ENCODE measurements at regions not wholly inside any gene's neighbourhood (a gene's known extent, or its start where the extent isn't known, plus 50 kb on each side); places are given as distances from the start of the nearest gene placed in this dataset.

GRCh38 chr2:107633580-107634147 is 193.0 kb upstream of the RGPD4 start:
- H3K4me1 ChIP-seq (ENCODE audit: insufficient read depth, low read length): no peaks in the 10 kb centered on the region
- TF ChIP-seq CTCF (conservative IDR thresholded peaks at IDR 0.05): no peak
- no peak overlapping the region for H3K27ac ChIP-seq (ENCODE audit: insufficient read length, low read depth, low read length)
- H3T11ph ChIP-seq (ENCODE audit: low read length): no peak overlapping the region
- no peak overlapping the region for H3K4me3 Mint-ChIP-seq
- H2BK12ac ChIP-seq (ENCODE audit: insufficient read length, low read depth, low read length): no peak overlapping the region
- no peak overlapping the region for H3K4me2 ChIP-seq (ENCODE audit: insufficient read depth, insufficient read length, low read length)
- no peak overlapping the region for H4K91ac ChIP-seq (ENCODE audit: insufficient read length, low read depth, low read length)
- DNase-seq: no peak
- H3K23me2 ChIP-seq (ENCODE audit: insufficient read length, low read depth, low read length, poor library complexity, severe bottlenecking): no peaks in the 10 kb centered on the region
- H4K8ac ChIP-seq (replicated peaks; ENCODE audit: insufficient read length, low read depth, low read length): no peak overlapping the region
- no peak overlapping the region for H3K4ac ChIP-seq (ENCODE audit: low read depth, low read length)
- H3K36me3 Mint-ChIP-seq (ENCODE audit: insufficient read depth in 1 of 3, low read depth in 3 of 3): peaks cover 5 to 21% (median 19%) of the 10 kb centered on the region in 3 experiments; a peak in 6 of 7 replicates
- no CpG with 5 or more reads among the region's 3 CpGs for WGBS (ENCODE audit: extremely low coverage, insufficient read length, low lambda C conversion rate)
- H3K4me1 Mint-ChIP-seq: no peaks in the 10 kb centered on the region
- H2AK5ac ChIP-seq (ENCODE audit: insufficient read length, low read length): no peak overlapping the region
- H2BK20ac ChIP-seq (ENCODE audit: low read depth, low read length, poor library complexity, severe bottlenecking): no peak overlapping the region
- no peak overlapping the region for H3K14ac ChIP-seq (ENCODE audit: insufficient read depth, low read length)
- H2AFZ ChIP-seq (ENCODE audit: low read length): no peak overlapping the region
- no peaks in the 10 kb centered on the region for H4K20me1 ChIP-seq (ENCODE audit: control insufficient read depth, insufficient read depth, insufficient read length)
- H2BK15ac ChIP-seq (ENCODE audit: low read depth, low read length): no peak overlapping the region
- no peaks in the 10 kb centered on the region for H3K9me3 ChIP-seq (ENCODE audit: control insufficient read depth, low read depth, low read length)
- no peaks in the 10 kb centered on the region for H3K79me2 ChIP-seq (ENCODE audit: insufficient read depth, low read length)
- no peaks in the 10 kb centered on the region for H3K27me3 ChIP-seq (ENCODE audit: insufficient read depth, low read length)
- H3K27me3 Mint-ChIP-seq (ENCODE audit: low read depth): no peaks in the 10 kb centered on the region
- H3K23ac ChIP-seq (ENCODE audit: insufficient read length, low read depth, low read length): no peak overlapping the region
- no peak overlapping the region for H2BK120ac ChIP-seq (ENCODE audit: low read depth, low read length, poor library complexity, severe bottlenecking)
- no peak overlapping the region for H3K9ac ChIP-seq (ENCODE audit: extremely low read depth, insufficient read length, low read length)
- no peak overlapping the region for H2BK5ac ChIP-seq (ENCODE audit: insufficient read length, low read length)
- peaks cover 31 to 38% of the 10 kb centered on the region in 2 experiments for H3K9me3 Mint-ChIP-seq
- no peak overlapping the region for H3K56ac ChIP-seq (ENCODE audit: insufficient read length, low read depth, low read length)
- no peaks in the 10 kb centered on the region for H3K79me1 ChIP-seq (ENCODE audit: insufficient read depth, low read depth, low read length, poor library complexity, severe bottlenecking)
- H3K27ac Mint-ChIP-seq: no peak overlapping the region
- no peak overlapping the region for H3K18ac ChIP-seq (ENCODE audit: insufficient read length, low read depth, low read length)
- H4K5ac ChIP-seq (ENCODE audit: insufficient read length, low read depth, low read length): no peak overlapping the region

All from H9 (cell line).